ENCODE measurements at regions not wholly inside any gene's neighbourhood (a gene's known extent, or its start where the extent isn't known, plus 50 kb on each side); places are given as distances from the start of the nearest gene placed in this dataset.

- Histone ChIP-seq H3K27ac (no peak overlapping the region), H3K4me3 (no peak overlapping the region)
- DNase-seq (ENCODE audit: low spot score): no peak
- no peak for TF ChIP-seq CTCF (IDR thresholded peaks at IDR 0.05)
Observed at GRCh38 chr6:78192057-78192456, 539.2 kb downstream of the MEI4 start.

GRCh38 chr6:78199044-78199443 lies 546.2 kb downstream of the MEI4 start:
- TF ChIP-seq CTCF (IDR thresholded peaks at IDR 0.05): no peak
- no peak overlapping the region for H3K4me3 ChIP-seq
- H3K27ac ChIP-seq: no peak overlapping the region
- no peak for DNase-seq (ENCODE audit: low spot score)

GRCh38 chr6:78222226-78222625 lies 569.4 kb downstream of the MEI4 start:
- no peak for DNase-seq (ENCODE audit: low spot score)
- Histone ChIP-seq H3K4me3 (no peak overlapping the region), H3K27ac (no peak overlapping the region)
- no peak for TF ChIP-seq CTCF (IDR thresholded peaks at IDR 0.05)

- TF ChIP-seq CTCF (IDR thresholded peaks at IDR 0.05): no peak
- Histone ChIP-seq H3K4me3 (no peak overlapping the region), H3K27ac (no peak overlapping the region)
- DNase-seq (ENCODE audit: low spot score): no peak
Observed at GRCh38 chr6:78231002-78231401, 578.2 kb downstream of the MEI4 start.

GRCh38 chr6:78243519-78243918 lies 590.7 kb downstream of the MEI4 start:
- Histone ChIP-seq H3K27ac (no peak overlapping the region), H3K4me3 (no peak overlapping the region)
- no peak for TF ChIP-seq CTCF (IDR thresholded peaks at IDR 0.05)
- no peak for DNase-seq (ENCODE audit: low spot score)

GRCh38 chr6:78251931-78252330 lies 599.1 kb downstream of the MEI4 start:
- Histone ChIP-seq H3K27ac (no peak overlapping the region), H3K4me3 (no peak overlapping the region)
- TF ChIP-seq CTCF (IDR thresholded peaks at IDR 0.05): no peak
- no peak for DNase-seq (ENCODE audit: low spot score)

- Histone ChIP-seq H3K4me3 (no peak overlapping the region), H3K27ac (no peak overlapping the region)
- no peak for DNase-seq (ENCODE audit: low spot score)
- TF ChIP-seq CTCF (IDR thresholded peaks at IDR 0.05): no peak
Observed at GRCh38 chr6:78253618-78254017, 600.8 kb downstream of the MEI4 start.
